ENCODE measurements at regions not wholly inside any gene's neighbourhood (a gene's known extent, or its start where the extent isn't known, plus 50 kb on each side); places are given as distances from the start of the nearest gene placed in this dataset.

GRCh38 chr7:95649546-95649945, 53.2 kb upstream of the PDK4 start:
- TF ChIP-seq CTCF (IDR thresholded peaks at IDR 0.05) (no peak), POLR2A (IDR thresholded peaks at IDR 0.05) (no peak)
